Esophagus (tissue), 2 donors: ENCODE measurements at regions not wholly inside any gene's neighbourhood (a gene's known extent, or its start where the extent isn't known, plus 50 kb on each side); places are given as distances from the start of the nearest gene placed in this dataset.
"Not testable (repeated sequence)": the region's sequence is repeated elsewhere in the genome, so short reads cannot be mapped to it uniquely, and the experiment has no call there.

ENCODE experiments used
- H3K27ac ChIP-seq, 2 donors: one replicate each; pipeline ENCODE4 v1.5.1; 2013; ENCODE audit warnings: low read depth in 2 of 2, mild to moderate bottlenecking in 2 of 2, inconsistent platforms in 1 of 2, low read length in 1 of 2, moderate library complexity in 1 of 2
- H3K27me3 ChIP-seq, 2 donors: one replicate each; pipeline ENCODE4 v1.6.1; 2013; ENCODE audit warnings: low read length in 2 of 2, control low read depth in 1 of 2, mild to moderate bottlenecking in 1 of 2; ENCODE audit not compliant: insufficient read depth in 2 of 2, control insufficient read depth in 1 of 2
- H3K36me3 ChIP-seq, 2 donors: one replicate each; pipeline ENCODE4 v1.6.1; 2013; ENCODE audit warnings: low read length in 1 of 2; ENCODE audit not compliant: control insufficient read depth in 2 of 2, insufficient read depth in 2 of 2
- H3K4me1 ChIP-seq, 2 donors: one replicate each; pipeline ENCODE4 v1.6.1; 2013; ENCODE audit warnings: low read length in 1 of 2; ENCODE audit not compliant: control insufficient read depth in 2 of 2, insufficient read depth in 2 of 2
- H3K4me3 ChIP-seq, 2 donors: one replicate each; pipeline ENCODE4 v1.5.1; 2013; ENCODE audit warnings: low read length in 2 of 2, mild to moderate bottlenecking in 2 of 2, low read depth in 1 of 2, moderate library complexity in 1 of 2
- H3K9me3 ChIP-seq, 2 donors: one replicate each; pipeline ENCODE4 v1.6.1; 2013; ENCODE audit warnings: mild to moderate bottlenecking in 2 of 2, low read depth in 1 of 2, low read length in 1 of 2, moderate library complexity in 1 of 2; ENCODE audit not compliant: control insufficient read depth in 2 of 2, insufficient read depth in 1 of 2
- WGBS, 2 donors: extraction: QIAGEN DNeasy Blood & Tissue Kit; methylation state at CpG; one replicate each; pipeline ENCODE4 v1.1.7; 2013; 5-methylcytosine and 5-hydroxymethylcytosine counted together
- donor health status: healthy with polysubstance abuse.
- donor health status: Bipolar disorder and iron deficiency.

DNA sequence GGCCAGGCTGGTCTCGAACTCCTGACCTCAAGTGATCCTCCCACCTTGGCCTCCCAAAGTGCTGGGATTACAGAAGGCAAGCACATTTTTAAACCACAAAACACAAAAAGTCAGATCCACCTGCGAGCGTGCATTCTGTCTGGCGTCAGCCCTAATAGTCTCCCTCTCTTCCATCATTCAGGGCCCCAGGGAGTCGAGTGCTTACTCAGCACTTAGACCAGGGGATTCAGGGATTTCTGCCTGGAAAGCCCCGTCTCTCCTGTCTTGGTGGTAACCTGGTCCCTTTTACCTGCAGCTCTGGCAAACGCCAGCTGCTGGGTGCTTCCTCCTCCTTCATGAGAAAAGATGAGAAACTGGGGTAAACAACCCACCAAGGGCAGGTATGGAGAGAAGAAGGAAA lies 443.1 kb downstream of the SOX9 start:
- Histone ChIP-seq H3K4me1 (peaks cover 6 to 7% of the 10 kb centered on the region in 2 donors), H3K27me3 (no peaks in the 10 kb centered on the region), H3K27ac (no peak overlapping the region), H3K4me3 (no peak overlapping the region), H3K9me3 (no peaks in the 10 kb centered on the region), H3K36me3 (no peaks in the 10 kb centered on the region)
- WGBS, 2 donors = 82 to 85% methylated on average over 7 of the region's 7 CpGs

GRCh38 chr17:72565006-72565405 lies 444.2 kb downstream of the SOX9 start:
- H3K4me3 ChIP-seq = no peak overlapping the region
- no peaks in the 10 kb centered on the region for H3K9me3 ChIP-seq
- peaks cover 6 to 7% of the 10 kb centered on the region in 2 donors for H3K4me1 ChIP-seq
- no peaks in the 10 kb centered on the region for H3K36me3 ChIP-seq
- no peaks in the 10 kb centered on the region for H3K27me3 ChIP-seq
- H3K27ac ChIP-seq = no peak overlapping the region
- 92 to 94% methylated on average over 4 to 5 of the region's 5 CpGs for WGBS, 2 donors

DNA sequence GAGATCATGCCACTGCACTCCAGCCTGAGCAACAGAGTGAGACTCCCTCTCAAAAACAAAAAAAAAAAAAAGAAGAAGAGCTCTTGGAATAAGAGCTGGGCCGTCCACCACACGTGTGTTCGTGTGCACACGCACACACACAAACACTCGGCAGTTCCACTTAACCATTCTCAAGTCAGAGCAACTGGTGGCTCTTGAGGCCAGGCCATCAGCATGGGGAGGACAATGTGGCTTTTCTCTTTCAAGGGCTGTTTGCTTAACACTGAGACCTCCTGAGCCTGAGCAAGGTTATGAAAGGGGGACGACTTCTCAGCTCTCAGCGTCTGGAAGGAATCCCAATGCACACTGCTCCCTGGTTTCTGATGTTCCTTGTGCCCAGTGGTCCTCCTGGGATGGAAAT lies 444.9 kb downstream of the SOX9 start:
- 89 to 93% methylated on average over 7 of the region's 7 CpGs for WGBS, 2 donors
- peaks cover 3 to 4% of the 10 kb centered on the region in 2 donors for H3K4me1 ChIP-seq
- no peaks in the 10 kb centered on the region for H3K9me3 ChIP-seq

DNA sequence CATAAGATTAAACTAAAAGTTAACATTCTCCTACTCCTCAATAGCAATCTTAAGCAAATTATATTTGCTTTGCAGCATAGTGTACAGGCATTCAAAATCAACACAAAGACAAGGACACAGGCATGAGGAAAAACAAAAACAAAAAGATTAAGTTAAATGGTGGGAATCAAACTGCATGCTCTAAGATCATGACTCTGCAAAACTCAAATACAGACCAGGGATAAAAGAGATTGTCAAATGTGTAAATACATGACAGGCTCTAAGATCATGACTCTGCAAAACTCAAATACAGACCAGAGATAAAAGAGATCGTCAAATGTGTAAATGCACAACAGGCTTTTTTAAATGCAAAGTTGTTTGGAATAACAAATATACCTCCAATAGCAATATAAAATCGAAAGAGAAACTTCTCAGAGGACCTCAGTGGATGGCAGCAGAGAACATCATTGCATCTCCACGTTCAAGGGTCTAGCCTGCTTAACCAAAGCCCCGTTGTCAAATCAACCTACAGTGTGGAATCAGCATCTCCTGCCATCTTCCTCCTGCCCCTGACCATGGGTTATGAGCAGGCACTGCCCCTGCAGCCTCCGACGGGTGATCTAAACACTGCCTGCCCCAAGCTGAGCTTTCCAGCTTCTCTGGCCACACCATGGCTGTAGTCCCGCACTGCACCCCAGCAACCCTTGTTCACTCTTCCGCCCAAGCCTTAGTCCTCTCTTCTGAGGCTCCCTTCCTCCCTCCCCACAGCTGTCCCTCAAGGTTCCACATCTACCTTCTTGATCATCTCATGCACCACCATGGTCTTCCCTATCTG lies 446.1 kb downstream of the SOX9 start:
- Histone ChIP-seq H3K27me3 (no peaks in the 10 kb centered on the region), H3K27ac (no peak overlapping the region), H3K4me3 (no peak overlapping the region), H3K36me3 (no peaks in the 10 kb centered on the region), H3K4me1 (peaks cover 0 to 3% of the 10 kb centered on the region in 2 donors), H3K9me3 (no peaks in the 10 kb centered on the region)
- 63 to 73% methylated on average over 8 of the region's 8 CpGs for whole genome bisulfite sequencing, 2 donors

More for the DNA sequence above, 444.9 kb downstream of the SOX9 start:
- Histone ChIP-seq H3K36me3 (no peaks in the 10 kb centered on the region), H3K27ac (no peak overlapping the region), H3K27me3 (no peaks in the 10 kb centered on the region), H3K4me3 (no peak overlapping the region)

- Histone ChIP-seq H3K27me3 (no peaks in the 10 kb centered on the region), H3K36me3 (no peaks in the 10 kb centered on the region), H3K4me3 (no peak overlapping the region), H3K27ac (no peak overlapping the region), H3K9me3 (no peaks in the 10 kb centered on the region), H3K4me1 (peaks cover 0 to 3% of the 10 kb centered on the region in 2 donors)
- WGBS, 2 donors = 37 to 56% methylated on average over 3 of the region's 3 CpGs
These were observed 447.0 kb downstream of the SOX9 start for GRCh38 chr17:72567774-72568173.

GRCh38 chr17:72569148-72569946 lies 448.5 kb downstream of the SOX9 start:
- H3K36me3 ChIP-seq = no peaks in the 10 kb centered on the region
- H3K9me3 ChIP-seq = no peaks in the 10 kb centered on the region
- H3K4me3 ChIP-seq = no peak overlapping the region
- no peaks in the 10 kb centered on the region for H3K27me3 ChIP-seq
- no peak overlapping the region for H3K27ac ChIP-seq
- peaks cover 0 to 3% of the 10 kb centered on the region in 2 donors for H3K4me1 ChIP-seq
- 48 to 50% methylated on average over 19 of the region's 19 CpGs for WGBS, 2 donors

DNA sequence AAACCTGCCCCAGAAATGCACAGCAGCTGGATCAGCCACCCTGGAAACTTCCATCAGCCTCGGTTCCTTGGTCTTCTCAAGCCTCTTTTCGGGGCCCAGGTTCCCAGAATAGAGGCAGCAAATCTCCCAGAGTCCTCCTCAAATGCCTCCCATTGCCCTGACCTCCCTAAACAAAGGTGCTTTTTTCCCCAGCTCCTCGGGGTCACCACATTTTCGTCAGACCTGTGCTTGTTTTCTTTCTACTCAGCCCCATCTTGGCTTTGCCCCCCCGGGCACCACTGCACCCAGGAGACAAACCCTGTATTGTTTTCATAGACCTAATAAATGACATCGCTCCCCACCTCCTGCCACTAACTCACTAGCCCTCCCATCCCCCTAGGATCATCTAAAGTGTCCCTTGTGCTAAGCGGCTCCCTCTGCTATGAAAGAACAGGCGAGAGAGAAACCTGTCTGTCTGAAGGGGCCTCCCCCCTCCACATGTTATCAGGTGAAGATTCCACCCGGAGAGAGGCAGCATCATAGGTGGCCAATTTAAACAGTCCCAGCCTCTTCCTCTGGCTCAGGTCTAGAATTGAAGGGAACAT lies 451.1 kb downstream of the SOX9 start:
- H3K27ac ChIP-seq = no peak overlapping the region
- no peaks in the 10 kb centered on the region for H3K9me3 ChIP-seq
- H3K36me3 ChIP-seq = no peaks in the 10 kb centered on the region
- WGBS, 2 donors = 65 to 74% methylated on average over 9 of the region's 9 CpGs
- no peak overlapping the region for H3K4me3 ChIP-seq
- peaks cover 0 to 3% of the 10 kb centered on the region in 2 donors for H3K4me1 ChIP-seq
- H3K27me3 ChIP-seq = no peaks in the 10 kb centered on the region

- WGBS, 2 donors = 40 to 58% methylated on average over 12 of the region's 12 CpGs
- H3K36me3 ChIP-seq = no peaks in the 10 kb centered on the region
- no peak overlapping the region for H3K27ac ChIP-seq
- H3K4me1 ChIP-seq = no peaks in the 10 kb centered on the region
- H3K4me3 ChIP-seq = no peak overlapping the region
- no peaks in the 10 kb centered on the region for H3K27me3 ChIP-seq
- H3K9me3 ChIP-seq = no peaks in the 10 kb centered on the region
These were observed 452.0 kb downstream of the SOX9 start for GRCh38 chr17:72572604-72573491.

- H3K4me1 ChIP-seq, H3K36me3 ChIP-seq, H3K27ac ChIP-seq, H3K9me3 ChIP-seq, H3K4me3 ChIP-seq, H3K27me3 ChIP-seq: not testable (repeated sequence)
- WGBS, 2 donors = 86 to 95% methylated on average over 5 of the region's 5 CpGs
These were observed 452.6 kb downstream of the SOX9 start for GRCh38 chr17:72573492-72573801.
